ENCODE measurements at regions not wholly inside any gene's neighbourhood (a gene's known extent, or its start where the extent isn't known, plus 50 kb on each side); places are given as distances from the start of the nearest gene placed in this dataset.

GRCh38 chr6:6836609-6837406 is 248.3 kb downstream of the LY86 start:
- no peak for DNase-seq (ENCODE audit: low read depth, low spot score)

DNA sequence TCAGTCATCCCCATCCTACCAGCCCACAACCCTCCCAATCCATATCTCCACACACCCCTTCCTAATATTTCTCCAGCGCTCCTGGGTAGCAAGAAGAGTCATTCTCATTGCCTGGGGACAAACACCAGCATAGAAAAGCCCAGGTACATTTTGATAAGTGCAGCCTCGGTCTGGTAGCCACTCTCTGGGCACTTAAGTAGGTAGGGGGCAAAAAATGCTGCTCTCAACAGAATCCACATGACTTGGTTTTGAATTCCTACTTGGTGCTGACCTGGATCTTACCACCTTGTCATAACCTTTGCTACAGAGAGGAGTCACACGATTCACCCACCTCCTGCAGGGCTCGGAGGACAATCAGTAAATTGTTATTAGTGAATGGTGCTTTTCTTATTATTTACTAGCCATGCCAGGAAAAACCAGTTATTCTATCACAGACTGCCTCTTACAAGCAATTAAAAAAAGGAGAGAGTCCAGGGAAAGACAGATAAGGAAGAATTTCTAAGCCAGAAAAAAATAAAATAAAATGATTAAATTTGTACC is 249.1 kb downstream of the LY86 start:
- no peak for DNase-seq (ENCODE audit: low read depth, low spot score)

GRCh38 chr6:6840831-6841291 is 252.3 kb downstream of the LY86 start:
- no peak for DNase-seq (ENCODE audit: low read depth, low spot score)

DNA sequence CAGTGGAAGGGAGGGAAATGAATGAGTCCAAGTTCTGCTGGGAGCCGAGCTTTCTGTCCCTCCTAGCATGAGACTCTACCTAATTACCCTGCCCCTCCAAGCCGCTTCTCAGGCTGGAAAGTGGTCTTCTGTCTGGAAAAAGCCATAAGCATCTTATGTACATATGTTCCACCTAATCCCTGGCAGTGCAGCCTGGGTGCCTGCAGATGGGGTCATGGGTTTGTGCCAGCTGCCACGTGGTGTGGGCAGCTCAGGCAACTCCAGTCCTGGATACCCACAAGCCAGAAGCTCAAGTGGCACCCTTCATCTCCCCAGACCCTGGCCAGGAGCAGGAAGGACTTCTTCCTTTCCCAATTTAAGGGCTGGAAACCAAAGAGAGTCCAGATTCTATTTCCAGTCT is 253.1 kb downstream of the LY86 start:
- DNase-seq (ENCODE audit: low read depth, low spot score), result no peak

DNA sequence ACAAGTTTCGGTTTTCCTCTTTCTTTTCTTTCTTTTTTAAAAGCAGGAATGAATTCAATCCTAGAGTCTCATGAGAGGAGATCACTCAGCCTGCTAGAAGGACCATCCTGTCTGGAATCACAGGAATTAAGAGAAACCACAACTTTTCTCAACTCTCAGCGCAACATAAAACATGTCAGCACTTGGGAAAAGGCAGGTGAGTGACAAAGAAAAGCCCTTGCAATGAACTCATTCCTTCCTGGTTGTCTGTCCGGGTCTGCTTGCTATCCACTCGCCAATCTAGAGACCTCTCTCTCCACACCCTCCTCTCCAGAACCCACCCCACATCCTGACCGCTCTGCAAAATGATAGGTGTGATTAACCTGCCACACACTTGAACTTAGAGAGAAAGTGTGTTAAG is 253.8 kb downstream of the LY86 start:
- DNase-seq (ENCODE audit: low read depth, low spot score), result no peak

DNA sequence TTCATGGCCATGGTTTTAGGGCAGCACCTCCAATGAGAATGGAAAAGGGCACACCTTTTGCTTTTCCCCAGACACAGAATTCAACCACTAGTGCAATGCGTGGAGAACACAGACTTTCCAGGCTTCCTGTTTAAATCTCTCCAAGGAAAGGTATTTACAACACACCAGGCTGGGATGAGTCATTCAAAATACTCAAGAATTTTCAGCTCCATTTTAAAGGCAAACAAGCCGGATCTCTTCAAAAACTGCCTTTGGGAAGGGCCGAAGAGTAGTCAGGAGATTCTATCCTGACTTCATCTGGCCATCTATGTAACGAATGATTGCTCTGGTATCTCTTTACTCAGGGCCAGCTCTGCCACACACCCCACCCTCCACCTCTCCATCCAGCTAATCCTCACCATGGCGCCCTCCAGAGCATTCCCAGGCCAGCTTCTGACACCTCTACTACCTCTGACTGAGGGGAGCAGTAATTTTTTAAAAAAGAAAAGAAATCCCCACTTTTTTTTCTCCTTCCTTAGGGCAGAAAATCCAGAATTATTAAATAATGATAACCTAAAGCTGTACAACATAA is 254.6 kb downstream of the LY86 start:
- no peak for DNase-seq (ENCODE audit: low read depth, low spot score)

GRCh38 chr6:6843777-6844176 is 255.3 kb downstream of the LY86 start:
- DNase-seq (ENCODE audit: low read depth, low spot score), result no peak

DNA sequence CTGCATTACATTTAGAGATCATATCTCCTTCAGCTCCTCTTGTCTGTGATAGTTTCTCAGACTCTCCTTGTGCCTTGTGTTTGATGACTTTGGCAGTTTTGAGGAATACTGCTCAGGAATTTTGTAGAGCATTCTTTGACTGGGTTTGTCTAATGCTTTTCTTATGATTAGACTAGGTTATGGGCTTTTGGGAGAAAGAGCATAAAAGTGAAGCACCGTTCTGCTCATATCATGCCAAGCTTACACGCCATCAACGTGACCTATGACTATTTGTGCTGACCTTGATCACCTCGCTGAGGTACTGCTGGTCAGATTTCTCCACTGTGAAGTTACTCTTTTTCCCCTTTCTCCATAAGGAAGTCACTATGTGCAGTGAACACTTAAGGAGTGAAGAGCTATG is 256.0 kb downstream of the LY86 start:
- DNase-seq (ENCODE audit: low read depth, low spot score), result no peak

- DNase-seq (ENCODE audit: low read depth, low spot score), result no peak
Measured at GRCh38 chr6:6845603-6846002, 257.1 kb downstream of the LY86 start.

- no peak for DNase-seq (ENCODE audit: low read depth, low spot score)
Measured at GRCh38 chr6:6847591-6847990, 259.1 kb downstream of the LY86 start.

DNA sequence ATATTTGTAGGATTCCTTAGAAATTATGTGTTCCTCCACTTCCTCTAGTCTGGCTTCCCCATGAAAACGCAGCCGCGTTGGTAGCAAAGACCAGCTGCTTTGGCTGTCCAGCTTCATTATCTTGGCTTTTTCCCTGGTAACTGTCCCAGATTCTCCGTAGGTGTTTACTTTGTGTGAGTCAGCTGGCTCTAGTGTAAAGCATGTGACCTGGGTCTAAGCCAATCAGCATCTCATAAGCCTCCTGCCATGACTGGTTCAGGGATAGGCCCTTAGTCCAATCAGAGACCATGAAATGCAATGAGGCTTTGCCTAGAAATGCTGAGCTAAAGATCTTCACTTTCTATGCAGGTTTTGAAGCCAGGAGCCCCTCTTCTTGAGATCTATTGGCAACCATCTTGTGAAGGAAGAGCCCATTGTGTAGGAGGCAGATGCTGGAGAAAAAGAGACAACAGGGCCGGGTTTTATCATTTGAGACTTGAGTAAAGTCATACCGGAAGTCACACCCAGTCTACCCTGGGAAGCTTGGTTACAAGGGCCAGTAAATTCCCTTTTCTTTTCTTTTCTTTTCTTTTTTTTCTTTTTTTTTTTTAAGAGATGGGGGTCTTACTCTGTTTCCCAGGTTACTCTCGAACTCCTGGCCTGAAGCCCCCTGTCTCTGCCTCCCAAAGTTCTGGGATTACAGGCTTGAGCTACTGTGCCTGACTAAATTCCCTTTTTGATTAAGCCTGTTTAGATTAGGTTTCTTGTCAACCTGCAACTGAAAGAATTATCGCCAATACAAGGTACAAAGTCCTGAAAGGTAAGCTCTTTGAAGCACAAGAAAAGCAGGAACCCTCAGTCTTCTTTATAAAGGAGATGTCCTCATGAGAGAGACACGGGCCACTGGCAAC is 256.5 kb upstream of the RREB1 start:
- no peak for DNase-seq (ENCODE audit: low read depth, low spot score)

GRCh38 chr6:6851949-6852261 is 255.9 kb upstream of the RREB1 start:
- DNase-seq (ENCODE audit: low read depth, low spot score), result no peak

DNA sequence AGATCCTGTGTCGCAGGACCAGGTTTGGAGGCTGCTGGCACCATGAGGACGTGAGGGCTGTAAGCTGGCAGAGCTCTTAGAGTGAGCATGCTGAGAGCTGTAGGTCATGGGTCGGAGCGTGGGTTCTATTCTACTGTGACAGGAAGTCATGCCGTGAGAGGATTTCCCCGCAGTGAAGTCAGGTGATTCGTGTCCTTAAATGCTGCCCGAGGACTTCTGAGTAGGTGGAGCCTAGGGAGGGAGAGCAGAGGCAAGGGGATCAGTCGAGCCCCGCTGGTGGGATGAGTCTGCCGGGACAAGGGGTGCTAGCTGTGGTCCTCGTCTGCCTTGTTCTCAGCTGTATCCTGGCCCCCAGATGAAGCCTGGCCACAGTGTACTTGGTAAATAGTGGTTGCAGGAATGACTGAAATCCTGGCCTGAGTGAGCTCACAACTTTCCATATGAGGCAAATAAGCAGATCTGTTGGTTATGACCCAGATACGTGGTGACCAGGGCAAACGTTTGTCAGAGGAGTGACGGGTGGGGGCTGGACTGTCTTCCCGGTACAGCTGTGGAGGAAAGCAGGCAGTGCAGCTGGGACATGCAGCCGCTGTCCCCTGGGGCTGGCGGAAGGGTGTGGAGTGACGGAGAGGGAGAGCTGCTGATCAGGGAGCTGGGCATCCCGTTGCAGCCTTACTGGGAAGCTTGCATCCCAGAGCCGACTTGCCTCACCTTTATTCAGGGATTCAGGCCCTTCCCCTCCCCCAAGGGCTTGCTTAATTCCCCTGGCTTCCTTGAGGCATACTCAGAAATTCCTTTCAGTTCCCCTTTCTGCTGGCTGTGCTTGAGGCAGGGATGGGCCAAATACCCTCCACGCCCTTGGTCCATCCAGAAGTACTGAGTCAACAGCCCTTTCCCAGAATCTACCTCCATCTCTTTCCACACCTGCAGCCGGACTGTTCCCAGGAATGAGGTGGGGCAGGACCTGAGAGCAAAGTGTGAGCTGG is 250.9 kb upstream of the RREB1 start:
- peak; percentile 4 for DNase-seq (ENCODE audit: low read depth, low spot score)

- DNase-seq (ENCODE audit: low read depth, low spot score), result no peak
Measured at GRCh38 chr6:6857528-6857927, 250.2 kb upstream of the RREB1 start.

GRCh38 chr6:6858533-6858982 is 249.2 kb upstream of the RREB1 start:
- no peak for DNase-seq (ENCODE audit: low read depth, low spot score)

- DNase-seq (ENCODE audit: low read depth, low spot score), result no peak
Measured at GRCh38 chr6:6859105-6859504, 248.7 kb upstream of the RREB1 start.

- DNase-seq (ENCODE audit: low read depth, low spot score), result no peak
Measured at GRCh38 chr6:6859722-6860121, 248.0 kb upstream of the RREB1 start.

- no peak for DNase-seq (ENCODE audit: low read depth, low spot score)
Measured at GRCh38 chr6:6860863-6861262, 246.9 kb upstream of the RREB1 start.

GRCh38 chr6:6861351-6861894 is 246.3 kb upstream of the RREB1 start:
- no peak for DNase-seq (ENCODE audit: low read depth, low spot score)

GRCh38 chr6:6861995-6862394 is 245.8 kb upstream of the RREB1 start:
- no peak for DNase-seq (ENCODE audit: low read depth, low spot score)
